WTC11 (cell line): ENCODE measurements at regions not wholly inside any gene's neighbourhood (a gene's known extent, or its start where the extent isn't known, plus 50 kb on each side); places are given as distances from the start of the nearest gene placed in this dataset.

Experiments used
- ATAC-seq: fragments of 200-7000 bp; cut with Tn5 transposase; 2 replicates; pipeline ENCODE4 v1.10.0; 2021; ENCODE audit warnings: mild to moderate bottlenecking, moderate library complexity
- CTCF ChIA-PET: fragments of 300-600 bp; sonication (Branson Sonifier 250); formaldehyde crosslinking; loops from one replicate; lab custom pipeline; 2021; ENCODE audit warnings: antibody characterized with exemption; lab: Charles Lee
- POLR2A ChIA-PET: fragments of 350-600 bp; sonication (Branson Sonifier 250); formaldehyde crosslinking; loops from one replicate; lab custom pipeline; 2021; ENCODE audit warnings: antibody characterized with exemption; lab: Charles Lee
- DNase-seq: peaks from one replicate; pipeline ENCODE4 v3.0.0; 2021; ENCODE audit warnings: low spot score
- H3K27ac Mint-ChIP-seq: 2 replicates; pipeline ENCODE4 v1.8.0; 2021; ENCODE audit warnings: mixed read lengths
- H3K27me3 Mint-ChIP-seq: 2 replicates; pipeline ENCODE4 v1.8.0; 2021; ENCODE audit warnings: low read depth, mild to moderate bottlenecking, moderate library complexity, mixed read lengths
- H3K36me3 Mint-ChIP-seq: 2 replicates; pipeline ENCODE4 v1.8.0; 2021; ENCODE audit warnings: mixed read lengths
- H3K4me1 Mint-ChIP-seq: 2 replicates; pipeline ENCODE4 v1.8.0; 2022; ENCODE audit warnings: mixed read lengths
- H3K4me3 Mint-ChIP-seq: 2 replicates; pipeline ENCODE4 v1.8.0; 2021; ENCODE audit warnings: mild to moderate bottlenecking, moderate library complexity, mixed read lengths
- H3K9me3 Mint-ChIP-seq: 2 replicates; pipeline ENCODE4 v1.8.0; 2021; ENCODE audit warnings: mixed read lengths
- ATF2 ChIP-seq: sonication (generic); formaldehyde crosslinking; IDR thresholded peaks from 2 replicates; pipeline ENCODE4 v1.8.1; 2022; ENCODE audit warnings: low read depth, missing genetic modification reagents, borderline replicate concordance
- CBFB ChIP-seq: sonication (generic); formaldehyde crosslinking; IDR thresholded peaks from 2 replicates; pipeline ENCODE4 v1.8.1; 2022; ENCODE audit warnings: mild to moderate bottlenecking, low read depth, missing genetic modification reagents
- CDX4 ChIP-seq: fragments of 250-450 bp; sonication (Bioruptor Pico); IDR thresholded peaks from 2 replicates; pipeline ENCODE4 v1.9.0; 2021; ENCODE audit warnings: moderate library complexity, mild to moderate bottlenecking, inconsistent platforms, borderline replicate concordance
- CREB1 ChIP-seq: sonication (generic); formaldehyde crosslinking; IDR thresholded peaks from 2 replicates; pipeline ENCODE4 v1.8.0; 2023; ENCODE audit warnings: mild to moderate bottlenecking, missing genetic modification reagents
- CREM ChIP-seq: sonication (generic); formaldehyde crosslinking; IDR thresholded peaks from 2 replicates; pipeline ENCODE4 v1.8.1; 2022; ENCODE audit warnings: mild to moderate bottlenecking, missing genetic modification reagents, moderate library complexity
- E2F4 ChIP-seq: sonication (generic); formaldehyde crosslinking; IDR thresholded peaks from 2 replicates; pipeline ENCODE4 v1.8.1; 2022; ENCODE audit warnings: low read depth, mild to moderate bottlenecking, moderate library complexity, missing genetic modification reagents, borderline replicate concordance
- EMX1 ChIP-seq: fragments of 250-450 bp; sonication (Bioruptor Pico); IDR thresholded peaks from 2 replicates; pipeline ENCODE4 v1.8.0; 2021; ENCODE audit warnings: mild to moderate bottlenecking
- ESRRA ChIP-seq: sonication (generic); formaldehyde crosslinking; IDR thresholded peaks from 2 replicates; pipeline ENCODE4 v1.8.1; 2022; ENCODE audit warnings: mild to moderate bottlenecking, missing genetic modification reagents, borderline replicate concordance
- GABPB1 ChIP-seq: sonication (generic); formaldehyde crosslinking; IDR thresholded peaks from 2 replicates; pipeline ENCODE4 v1.8.1; 2023; ENCODE audit warnings: mild to moderate bottlenecking, missing genetic modification reagents
- GTF2I ChIP-seq: fragments of 250-450 bp; sonication (Bioruptor Pico); conservative IDR thresholded peaks from 2 replicates; pipeline ENCODE4 v1.4.0; 2021; ENCODE audit warnings: mild to moderate bottlenecking
- HMGXB4 ChIP-seq: sonication (generic); formaldehyde crosslinking; IDR thresholded peaks from 2 replicates; pipeline ENCODE4 v1.8.1; 2023; ENCODE audit warnings: mild to moderate bottlenecking, moderate library complexity, missing genetic modification reagents
- NFYB ChIP-seq: sonication (generic); formaldehyde crosslinking; conservative IDR thresholded peaks from 2 replicates; pipeline ENCODE4 v1.8.0; 2022; ENCODE audit warnings: low read depth, missing genetic modification reagents
- NR3C1 ChIP-seq: sonication (generic); formaldehyde crosslinking; conservative IDR thresholded peaks from 2 replicates; pipeline ENCODE4 v1.8.1; 2023; ENCODE audit warnings: low read depth, mild to moderate bottlenecking, missing genetic modification reagents
- PREB ChIP-seq: sonication (generic); formaldehyde crosslinking; IDR thresholded peaks from 2 replicates; pipeline ENCODE4 v1.8.1; 2022; ENCODE audit warnings: mild to moderate bottlenecking, missing genetic modification reagents, moderate library complexity, borderline replicate concordance
- PRRX2 ChIP-seq: fragments of 250-450 bp; sonication (Bioruptor Pico); IDR thresholded peaks from 2 replicates; pipeline ENCODE4 v1.8.0; 2021; ENCODE audit warnings: mild to moderate bottlenecking
- SOX15 ChIP-seq: fragments of 250-450 bp; sonication (Bioruptor Pico); IDR thresholded peaks from 2 replicates; pipeline ENCODE4 v1.9.0; 2021; ENCODE audit warnings: mild to moderate bottlenecking
- SP1 ChIP-seq: sonication (generic); formaldehyde crosslinking; conservative IDR thresholded peaks from 2 replicates; pipeline ENCODE4 v1.8.1; 2022; ENCODE audit warnings: missing genetic modification reagents
- TCF7 ChIP-seq: sonication (generic); formaldehyde crosslinking; IDR thresholded peaks from 2 replicates; pipeline ENCODE4 v1.8.0; 2022; ENCODE audit warnings: mild to moderate bottlenecking, low read depth, missing genetic modification reagents, moderate library complexity
- ZBTB21 ChIP-seq: sonication (generic); formaldehyde crosslinking; IDR thresholded peaks from 2 replicates; pipeline ENCODE4 v1.8.1; 2023; ENCODE audit warnings: mild to moderate bottlenecking, missing genetic modification reagents, borderline replicate concordance
- ZBTB43 ChIP-seq: sonication (generic); formaldehyde crosslinking; IDR thresholded peaks from 2 replicates; pipeline ENCODE4 v1.8.1; 2023; ENCODE audit warnings: mild to moderate bottlenecking, missing genetic modification reagents
- ZNF219 ChIP-seq: sonication (generic); formaldehyde crosslinking; IDR thresholded peaks from 2 replicates; pipeline ENCODE4 v1.8.0; 2023; ENCODE audit warnings: missing genetic modification reagents, mild to moderate bottlenecking, borderline replicate concordance
- ZNF263 ChIP-seq: sonication (generic); formaldehyde crosslinking; IDR thresholded peaks from 2 replicates; pipeline ENCODE4 v1.8.1; 2022; ENCODE audit warnings: low read depth, mild to moderate bottlenecking, moderate library complexity, missing genetic modification reagents
- ZNF396 ChIP-seq: fragments of 250-450 bp; sonication (Bioruptor Pico); IDR thresholded peaks from 2 replicates; pipeline ENCODE4 v1.8.0; 2021; ENCODE audit warnings: mild to moderate bottlenecking, moderate library complexity, borderline replicate concordance
- ZNF532 ChIP-seq: fragments of 250-450 bp; sonication (Bioruptor Pico); IDR thresholded peaks from 2 replicates; pipeline ENCODE4 v1.9.0; 2021; ENCODE audit warnings: mild to moderate bottlenecking, borderline replicate concordance

GRCh38 chr1:116231752-116232151 is 120.6 kb downstream of the MAB21L3 start (continued):
- TF ChIP-seq PREB (CRISPR knock-in tag) (no peak), CBFB (CRISPR knock-in tag) (no peak), ESRRA (CRISPR knock-in tag) (no peak), PRRX2 (CRISPR knock-in tag) (no peak), ATF2 (no peak), CDX4 (CRISPR knock-in tag) (no peak), NFYB (CRISPR knock-in tag) (no peak), GABPB1 (CRISPR knock-in tag) (no peak), SOX15 (no peak)
- TF ChIP-seq, all 79 proteins: peak for 0

- Mint-ChIP-seq H3K4me1 (peaks cover 18% of the 10 kb centered on the region), H3K27me3 (no peaks in the 10 kb centered on the region), H3K9me3 (peaks cover 5% of the 10 kb centered on the region; the same call in 1 of the 2 replicates), H3K4me3 (no peak overlapping the region), H3K36me3 (no peaks in the 10 kb centered on the region), H3K27ac (no peak overlapping the region)
- ChIA-PET POLR2A (no interaction called here), CTCF (interaction anchor here (1.1 kb wide), 1 partner anchor 252 kb away, joined by 3 read pairs; no protein-coding TSS in a partner anchor)
- ATAC-seq = no peak
- DNase-seq = no peak
- TF ChIP-seq TCF7 (CRISPR knock-in tag) = no peak
- TF ChIP-seq GTF2I (CRISPR knock-in tag) = no peak
- TF ChIP-seq ZNF263 (CRISPR knock-in tag) = no peak
- TF ChIP-seq ZNF396 (CRISPR knock-in tag) = no peak
- TF ChIP-seq PREB (CRISPR knock-in tag) = no peak
- no peak for TF ChIP-seq ZNF532 (CRISPR knock-in tag)
- no peak for TF ChIP-seq ESRRA (CRISPR knock-in tag)
- no peak for TF ChIP-seq CREM (CRISPR knock-in tag)
- TF ChIP-seq ZBTB43 (CRISPR knock-in tag) = no peak
- TF ChIP-seq ZBTB21 (CRISPR knock-in tag) = no peak
- TF ChIP-seq EMX1 (CRISPR knock-in tag) = no peak
- no peak for TF ChIP-seq SP1 (CRISPR knock-in tag)
- TF ChIP-seq HMGXB4 (CRISPR knock-in tag) = no peak
- no peak for TF ChIP-seq NR3C1 (CRISPR knock-in tag)
- no peak for TF ChIP-seq CREB1 (CRISPR knock-in tag)
- no peak for TF ChIP-seq E2F4 (CRISPR knock-in tag)
- no peak for TF ChIP-seq ZNF219 (CRISPR knock-in tag)
Observed at GRCh38 chr1:116232989-116233514, 121.9 kb downstream of the MAB21L3 start.
